CD4-positive, alpha-beta T cell treated with Interleukin-1 beta for 1 hour (primary cell): ENCODE measurements at regions not wholly inside any gene's neighbourhood (a gene's known extent, or its start where the extent isn't known, plus 50 kb on each side); places are given as distances from the start of the nearest gene placed in this dataset.

Experiments
- DNase-seq, 2 donors: peaks; one replicate each; pipeline ENCODE4 v3.0.0-alpha.2; 2020 to 2022

DNA sequence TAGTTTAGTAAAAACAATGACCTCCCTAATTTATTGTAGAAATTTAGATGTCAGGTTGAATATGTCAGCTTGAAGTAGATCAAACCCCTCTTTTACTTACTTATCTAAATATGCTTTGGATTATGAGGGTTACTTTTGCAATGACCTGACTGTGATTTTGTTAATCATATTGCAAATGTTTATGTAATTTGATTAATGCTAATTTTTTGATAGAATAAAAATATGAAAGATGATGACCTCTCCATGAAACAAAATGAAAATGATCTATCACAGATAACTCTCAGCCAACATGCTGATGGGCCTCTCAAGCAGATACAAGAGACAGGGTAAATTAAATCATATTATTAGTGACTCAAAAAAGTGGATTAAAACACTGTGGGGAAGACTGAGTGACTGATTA, 131.0 kb downstream of the CEP57L1 start:
- DNase-seq: no peak

DNA sequence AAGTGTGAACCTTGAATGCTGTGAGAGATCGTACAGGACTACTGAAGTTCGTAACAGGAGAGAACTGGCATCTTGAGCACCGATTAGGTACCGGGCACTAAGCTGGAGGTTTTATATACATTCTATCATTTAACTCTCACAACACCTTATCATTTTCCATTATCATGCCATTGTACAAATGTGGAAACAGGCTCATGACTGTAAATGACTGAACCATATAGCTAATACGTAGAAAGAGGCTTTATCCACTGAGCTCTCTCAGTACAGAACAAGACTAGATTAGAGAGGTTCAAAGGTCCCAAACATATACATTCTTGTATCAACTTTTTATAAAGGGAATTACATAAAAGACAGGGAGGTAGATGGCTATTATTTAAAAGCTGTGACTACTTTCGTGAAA, 130.6 kb downstream of the CEP57L1 start:
- DNase-seq: no peak

DNA sequence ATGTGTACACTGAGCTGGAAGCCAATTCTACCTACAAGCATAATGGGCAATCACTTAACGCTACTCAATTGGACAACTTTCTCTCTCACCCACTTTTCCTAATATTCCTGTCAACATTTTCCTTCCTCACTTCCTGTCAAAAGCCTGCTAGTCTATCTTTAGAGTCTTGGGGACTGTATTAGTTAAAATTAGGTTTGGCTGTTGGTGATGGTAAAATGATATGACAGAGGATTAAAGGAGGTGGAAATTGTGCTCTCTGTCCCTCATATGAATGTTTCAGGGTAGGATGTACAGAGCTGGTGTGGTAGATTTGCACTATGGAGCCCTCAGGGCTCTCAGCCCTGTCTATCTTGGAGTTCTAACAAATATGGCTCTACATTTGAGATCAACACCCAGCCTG, 129.7 kb downstream of the CEP57L1 start:
- DNase-seq: no peak

DNA sequence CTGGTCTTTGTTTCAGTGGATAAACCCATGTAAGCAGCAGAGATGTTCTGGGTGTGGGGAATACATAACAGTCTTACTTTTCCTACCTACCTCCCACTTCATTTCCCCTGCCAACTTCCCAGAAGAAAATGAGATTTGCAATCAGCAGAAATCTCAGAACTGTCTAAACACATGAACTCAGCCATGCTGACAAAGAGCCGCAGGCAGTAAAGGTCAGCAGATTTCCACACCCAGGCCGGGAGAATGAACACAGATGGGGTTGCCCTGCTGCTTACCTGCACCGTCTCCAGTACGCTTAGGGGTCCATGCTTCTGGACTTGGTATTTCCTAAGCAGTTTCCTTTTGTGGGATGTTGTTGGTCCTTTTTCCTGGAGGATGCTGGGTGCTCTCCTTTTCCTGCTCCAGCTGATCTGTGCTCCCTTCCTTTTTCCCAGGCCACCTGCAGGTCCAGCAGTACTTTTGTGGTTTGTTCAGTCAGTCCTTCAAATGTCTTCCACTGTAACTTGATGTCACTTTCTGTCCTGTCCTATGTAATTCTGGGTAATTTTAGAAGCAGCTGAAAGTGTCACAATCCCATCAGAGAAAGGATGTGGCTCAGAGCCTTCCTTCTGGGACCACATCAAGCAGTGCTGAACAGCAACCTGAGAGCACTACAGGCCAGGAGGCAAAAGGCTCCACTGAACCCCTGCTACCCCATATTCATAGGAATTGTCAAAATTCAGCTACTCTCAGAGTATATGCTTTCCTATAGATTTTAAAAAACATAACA, 129.0 kb downstream of the CEP57L1 start:
- no peak for DNase-seq

DNA sequence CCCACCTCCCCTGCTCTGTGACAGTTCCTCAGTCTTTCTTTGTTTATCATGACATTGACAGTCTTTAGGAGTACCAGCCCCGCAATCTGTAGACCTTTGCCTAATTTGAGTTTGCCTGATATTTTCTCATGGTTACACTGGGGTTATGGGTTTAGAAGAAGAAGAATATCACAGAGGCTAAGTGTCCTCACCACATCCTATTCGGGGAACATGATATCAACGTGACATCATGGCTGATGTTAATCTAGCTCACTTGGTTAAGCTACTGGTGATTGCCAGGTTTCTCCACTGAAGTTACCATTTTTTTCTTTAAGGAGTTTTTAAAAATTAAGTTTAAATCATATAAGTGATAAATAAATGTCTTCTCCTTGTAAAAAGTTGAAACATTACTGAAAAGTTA, 127.5 kb downstream of the CEP57L1 start:
- no peak for DNase-seq

DNA sequence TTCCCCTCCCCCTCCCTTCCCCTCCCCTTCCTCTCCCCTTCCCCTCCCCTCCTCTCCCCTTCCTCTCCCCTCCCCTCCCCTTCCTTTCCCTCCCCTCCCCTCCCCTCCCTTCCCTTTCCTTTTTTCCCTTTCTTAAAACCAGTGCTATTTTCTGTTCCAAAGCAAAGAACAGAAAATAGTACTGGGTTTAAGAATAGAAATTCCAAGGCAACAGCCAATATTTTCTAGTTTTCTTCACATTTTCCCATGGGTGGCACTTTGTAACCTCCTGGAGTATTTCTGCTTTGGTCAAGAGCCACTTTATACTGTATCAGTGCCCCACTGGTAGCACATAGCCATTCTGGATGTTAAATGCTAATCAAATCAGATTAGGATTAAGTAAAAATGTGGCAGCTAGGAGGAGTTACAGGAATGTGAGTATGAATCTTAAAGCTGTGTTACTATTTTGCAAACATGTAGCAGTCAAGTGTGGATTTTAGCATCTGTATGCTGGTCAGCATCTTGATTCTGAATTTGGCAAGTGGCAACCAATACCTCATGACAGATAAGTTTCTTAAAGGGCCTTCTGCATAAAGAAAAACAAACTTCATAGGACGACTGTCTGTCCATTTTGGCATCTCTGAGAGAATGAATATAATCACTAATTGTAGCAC, 126.4 kb downstream of the CEP57L1 start:
- DNase-seq: no peak
